GM04504 (cell line): ENCODE measurements at regions not wholly inside any gene's neighbourhood (a gene's known extent, or its start where the extent isn't known, plus 50 kb on each side); places are given as distances from the start of the nearest gene placed in this dataset.

Experiments used
- DNase-seq: peaks from one replicate; pipeline ENCODE4 v3.0.0-alpha.2; 2012; ENCODE audit warnings: low read depth

DNA sequence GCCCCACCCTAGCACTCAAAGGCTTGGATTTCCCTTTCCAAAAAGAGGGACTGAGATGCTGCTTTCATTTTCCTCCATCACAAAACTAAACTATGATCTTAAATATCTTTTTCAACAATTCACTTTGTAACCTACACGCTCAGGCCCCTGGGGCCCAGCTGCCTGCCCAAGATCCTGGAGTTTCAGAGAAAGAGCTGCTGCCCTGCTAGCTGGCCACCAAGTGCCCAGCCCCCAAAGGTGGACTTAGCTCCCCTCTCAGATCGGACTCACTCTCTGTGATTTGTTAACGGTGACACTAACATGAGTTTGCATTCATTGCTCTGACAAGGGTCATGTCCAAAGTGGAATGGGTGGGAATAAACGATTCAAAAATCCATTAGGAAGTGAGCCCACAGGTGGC is 119.6 kb upstream of the SMAD3 start:
- DNase-seq = no peak

DNA sequence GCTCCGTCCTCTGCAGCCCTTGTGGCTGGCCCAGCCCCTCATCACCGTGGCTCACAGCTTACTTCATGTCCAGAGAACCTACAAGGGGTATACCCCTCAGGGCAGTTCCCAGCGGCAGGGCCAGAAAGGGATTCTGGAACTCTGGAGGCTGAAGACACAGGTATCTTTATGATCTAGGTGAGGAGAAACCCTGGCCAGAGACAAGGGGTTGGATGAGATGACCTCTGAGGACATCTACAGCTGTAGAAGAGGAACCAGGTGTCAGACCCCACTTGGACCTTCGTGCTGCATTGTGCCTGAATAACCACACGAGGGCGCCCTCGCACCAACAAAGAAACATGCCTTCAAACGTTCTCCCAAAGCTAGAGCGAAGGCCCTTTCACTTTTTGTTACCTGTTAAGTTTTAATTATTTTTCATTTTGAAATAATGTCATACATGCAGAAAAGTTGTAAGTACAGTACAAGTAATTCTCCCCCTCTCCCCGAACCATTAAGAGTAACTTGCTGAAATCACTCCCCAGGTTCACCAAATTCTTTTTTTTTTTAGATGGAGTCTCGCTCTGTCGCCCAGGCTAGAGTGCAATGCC is 118.7 kb upstream of the SMAD3 start:
- DNase-seq = peak; percentile 41

DNA sequence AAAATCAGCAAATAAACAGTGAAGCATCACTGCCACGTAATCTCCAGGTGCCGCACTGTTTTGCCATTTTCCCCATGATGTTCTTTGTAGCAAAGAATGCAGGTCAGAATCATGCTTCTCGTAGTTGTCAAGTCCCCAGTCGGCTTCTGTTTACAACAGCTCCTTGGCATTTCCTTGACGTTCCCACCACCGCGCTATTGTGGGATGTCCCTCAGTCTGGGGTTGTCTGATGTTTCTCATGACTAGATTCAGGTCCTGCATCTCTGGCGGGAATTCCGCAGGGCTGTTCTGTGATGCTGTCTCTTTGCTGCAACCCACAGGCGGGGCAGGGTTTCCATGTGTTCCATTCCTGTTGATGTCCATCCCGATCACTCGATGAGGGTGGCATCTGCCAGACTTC is 117.9 kb upstream of the SMAD3 start:
- no peak for DNase-seq

DNA sequence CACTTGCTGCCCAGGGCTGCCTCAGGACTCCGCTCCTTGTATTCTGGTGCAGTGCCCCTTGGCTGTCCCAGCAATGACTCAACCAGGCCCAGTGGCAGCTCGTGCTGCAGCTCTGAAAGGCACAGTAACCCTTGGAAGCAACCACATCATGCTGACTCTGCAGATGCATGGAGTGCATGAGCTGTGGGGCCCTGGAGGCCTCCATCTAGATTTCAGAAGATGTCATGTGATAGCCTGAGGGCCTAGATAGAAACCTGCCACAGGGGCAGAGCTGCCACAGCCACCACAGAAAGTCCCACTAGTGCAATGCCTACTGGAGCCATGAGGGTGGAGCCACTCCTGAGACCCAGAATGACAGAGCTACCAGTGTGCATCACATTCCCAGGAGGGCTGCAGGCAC is 117.1 kb upstream of the SMAD3 start:
- no peak for DNase-seq

DNA sequence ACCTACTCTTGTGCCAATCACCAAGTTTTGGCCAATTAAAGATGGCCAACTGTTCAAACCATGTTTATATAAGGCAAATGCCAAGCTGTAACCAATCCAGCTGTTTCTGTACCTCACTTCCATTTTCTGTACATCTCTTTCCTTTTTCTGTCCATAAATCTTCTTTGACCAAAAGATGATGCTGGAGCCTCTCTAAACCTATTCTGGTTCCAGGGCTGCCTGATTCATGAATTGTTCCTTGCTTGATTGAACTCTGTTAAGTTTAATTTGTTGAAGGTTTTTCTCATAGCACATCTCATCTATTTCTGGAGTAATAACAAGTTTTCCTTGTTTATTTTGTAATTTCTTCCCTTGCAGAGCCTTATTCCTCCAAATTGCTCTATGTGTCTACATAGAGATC is 115.3 kb upstream of the SMAD3 start:
- no peak for DNase-seq

DNA sequence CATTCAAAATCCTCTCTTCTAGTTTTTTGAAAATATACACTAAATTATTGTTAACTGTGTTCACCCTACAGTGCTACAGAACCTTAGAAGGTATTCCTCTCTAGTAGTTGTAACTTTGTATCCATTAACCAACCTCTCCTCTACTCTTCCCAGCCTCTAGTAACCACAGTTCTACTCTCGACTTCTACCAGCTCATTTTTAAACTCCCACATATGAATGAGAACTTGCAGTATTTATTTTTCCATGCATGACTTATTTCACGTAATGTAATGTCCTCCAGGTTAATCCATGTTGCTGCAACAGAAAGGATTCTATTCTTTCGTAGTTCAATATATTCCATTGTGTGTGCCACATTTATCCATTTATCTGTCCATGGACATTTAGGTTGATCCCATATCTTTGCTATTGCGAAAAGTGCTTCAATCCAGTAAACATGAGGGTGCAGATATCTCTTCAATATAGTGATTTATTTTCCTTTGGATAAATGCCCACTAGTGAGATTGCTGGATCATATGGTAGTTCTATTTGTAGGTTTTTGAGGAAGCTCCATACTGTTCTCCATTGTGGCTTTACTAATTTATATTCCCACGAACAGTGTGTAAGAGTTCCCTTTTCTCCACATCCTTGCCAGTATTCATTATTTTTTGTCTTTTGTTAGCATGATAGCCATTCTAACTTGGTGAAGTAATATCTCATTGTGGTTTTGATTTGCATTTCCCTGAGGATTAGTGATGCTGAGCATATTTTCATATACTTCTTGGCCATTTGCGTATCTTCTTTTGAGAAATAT is 113.7 kb upstream of the SMAD3 start:
- no peak for DNase-seq

DNA sequence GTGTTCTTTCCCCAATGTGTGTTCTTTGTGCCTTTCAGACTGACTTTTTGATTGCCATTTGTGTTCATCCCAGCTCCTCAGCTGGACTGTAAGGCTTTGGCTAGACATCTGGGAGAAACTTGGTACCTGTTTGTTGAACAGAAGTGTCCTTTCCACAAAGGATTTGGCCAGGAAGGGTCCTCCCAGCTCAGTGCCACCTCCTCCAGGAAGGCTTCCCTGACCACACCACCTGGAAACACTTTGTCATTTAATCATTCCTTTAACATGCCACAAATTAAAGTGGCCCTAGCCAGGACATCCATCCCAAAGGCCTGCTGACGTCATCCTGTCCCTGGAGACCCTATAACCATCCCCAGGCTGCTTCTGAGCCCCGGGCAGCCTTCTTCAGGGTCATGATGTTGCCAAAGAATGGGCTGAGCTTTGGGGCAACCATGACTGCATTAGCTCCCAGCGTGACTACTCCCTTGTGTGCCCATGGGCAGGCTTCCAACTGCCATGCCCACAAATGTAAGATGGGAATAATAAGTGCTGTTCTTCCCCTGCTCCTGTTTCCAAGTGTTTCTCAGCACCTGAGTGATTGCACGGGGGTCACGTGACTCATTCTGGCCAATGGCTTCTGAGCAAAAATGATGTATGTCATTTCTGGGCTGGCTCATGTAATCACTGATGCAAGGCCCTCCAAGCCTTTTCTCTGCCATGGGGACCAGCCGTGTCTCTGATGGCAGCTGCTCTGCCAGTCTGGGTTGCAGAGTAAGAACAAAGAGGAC is 112.5 kb upstream of the SMAD3 start:
- no peak for DNase-seq

DNA sequence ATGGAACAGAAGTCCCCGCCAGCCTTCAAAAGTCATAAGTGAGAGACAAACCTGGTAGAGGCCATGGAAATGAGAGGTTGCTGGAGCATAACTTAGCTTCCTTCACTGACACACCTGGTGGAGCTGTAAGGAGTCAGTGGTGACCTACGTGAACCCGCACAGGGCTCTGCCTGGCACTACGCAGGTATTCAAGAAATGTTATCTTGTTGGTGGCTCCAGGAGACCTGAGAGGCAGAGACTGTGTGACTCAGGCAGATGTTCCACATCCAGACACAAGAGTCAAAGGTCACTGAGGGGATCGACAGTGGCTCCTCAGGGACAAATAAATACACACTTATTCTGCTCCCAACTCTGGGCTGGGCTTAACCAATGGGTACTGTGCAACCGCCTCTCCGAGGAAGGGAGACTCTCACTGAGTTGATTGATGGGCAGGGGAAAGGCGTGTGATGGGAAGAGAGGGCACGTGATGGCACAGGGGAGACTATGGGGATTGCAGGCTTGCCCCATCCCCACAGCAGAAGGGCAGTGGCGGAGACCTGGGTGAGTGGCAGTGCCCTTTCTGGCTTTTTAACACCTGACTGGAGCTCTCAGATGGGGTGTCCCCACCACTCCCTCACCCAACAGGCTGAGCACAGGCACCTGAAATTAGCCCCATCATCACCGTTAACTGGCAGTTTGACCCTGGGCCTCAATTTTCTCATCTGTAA is 111.7 kb upstream of the SMAD3 start:
- DNase-seq = no peak

DNA sequence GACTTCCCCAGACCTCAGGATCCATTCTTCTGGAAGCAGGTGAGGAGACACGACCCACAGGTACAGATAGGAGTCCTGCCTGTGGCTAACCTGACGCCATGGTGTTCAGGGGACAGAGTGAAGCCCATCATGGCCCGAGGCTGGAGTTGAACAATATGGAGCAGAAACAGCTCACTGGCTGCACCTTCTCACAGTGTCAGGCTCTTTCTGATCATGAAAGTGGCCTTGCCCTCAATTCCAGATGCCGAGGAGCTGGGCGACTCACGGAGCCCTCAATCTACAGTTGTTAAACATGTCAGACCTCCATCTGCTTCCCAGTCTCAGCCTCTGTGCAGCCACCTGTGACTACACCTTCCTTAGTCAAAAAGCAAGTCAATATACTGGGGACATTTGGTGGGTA is 110.8 kb upstream of the SMAD3 start:
- DNase-seq = no peak

DNA sequence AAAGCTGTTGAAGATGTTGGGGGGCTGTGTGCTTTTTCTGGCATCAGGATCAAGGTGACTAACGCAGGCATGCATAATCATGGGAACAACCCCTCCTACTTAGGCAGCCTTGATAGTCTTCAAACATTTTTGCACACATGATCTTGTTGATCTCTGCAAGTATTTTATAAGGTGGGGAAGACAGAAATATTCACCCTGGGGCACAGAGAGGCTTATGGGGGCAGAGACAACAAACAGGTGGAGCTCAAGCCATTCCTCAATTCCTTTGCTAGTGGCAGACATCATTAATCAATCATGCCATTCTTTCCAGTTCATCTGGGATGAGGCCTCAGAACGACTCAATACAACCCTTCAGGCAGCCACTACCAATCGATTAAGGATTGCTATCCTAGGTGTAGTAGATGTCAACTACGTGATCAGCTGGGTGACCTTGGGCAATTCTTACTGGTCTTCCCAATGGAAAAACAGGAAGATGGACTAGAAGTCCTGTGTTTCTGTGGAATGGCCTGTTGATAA is 110.3 kb upstream of the SMAD3 start:
- no peak for DNase-seq

DNA sequence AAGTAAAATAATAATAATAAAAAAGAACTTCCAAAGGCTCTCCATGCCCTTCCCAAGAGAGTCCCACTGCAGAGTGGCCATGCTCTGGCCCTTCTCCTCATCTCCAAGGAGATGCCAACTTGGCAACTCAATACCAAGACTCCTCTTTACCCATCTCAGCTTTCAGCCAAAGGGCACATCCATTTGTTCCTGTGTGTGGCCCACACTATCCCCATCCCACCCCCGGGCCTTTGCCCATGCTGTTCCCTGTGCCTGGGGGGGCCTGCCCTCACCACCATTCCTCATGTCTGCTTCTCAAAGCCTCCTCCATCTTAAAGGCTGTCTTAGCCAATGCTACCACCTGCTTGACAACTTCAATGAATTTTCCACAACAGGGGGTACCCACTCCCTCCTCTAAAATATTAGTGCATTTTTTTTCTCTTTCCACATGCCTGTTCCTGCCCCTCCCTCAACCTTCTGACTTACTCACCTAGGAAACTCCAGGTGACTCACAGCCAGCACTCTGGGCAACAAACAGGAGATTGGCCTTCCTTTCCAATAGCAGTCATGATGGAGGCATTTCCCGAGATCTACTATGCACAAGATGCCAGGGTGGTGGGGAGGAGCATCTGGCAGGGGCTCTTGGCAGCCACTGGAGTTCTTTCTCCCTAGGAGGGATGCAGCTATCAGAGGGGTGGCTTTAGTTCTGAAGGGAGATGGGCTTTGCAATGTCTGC is 109.4 kb upstream of the SMAD3 start:
- no peak for DNase-seq

DNA sequence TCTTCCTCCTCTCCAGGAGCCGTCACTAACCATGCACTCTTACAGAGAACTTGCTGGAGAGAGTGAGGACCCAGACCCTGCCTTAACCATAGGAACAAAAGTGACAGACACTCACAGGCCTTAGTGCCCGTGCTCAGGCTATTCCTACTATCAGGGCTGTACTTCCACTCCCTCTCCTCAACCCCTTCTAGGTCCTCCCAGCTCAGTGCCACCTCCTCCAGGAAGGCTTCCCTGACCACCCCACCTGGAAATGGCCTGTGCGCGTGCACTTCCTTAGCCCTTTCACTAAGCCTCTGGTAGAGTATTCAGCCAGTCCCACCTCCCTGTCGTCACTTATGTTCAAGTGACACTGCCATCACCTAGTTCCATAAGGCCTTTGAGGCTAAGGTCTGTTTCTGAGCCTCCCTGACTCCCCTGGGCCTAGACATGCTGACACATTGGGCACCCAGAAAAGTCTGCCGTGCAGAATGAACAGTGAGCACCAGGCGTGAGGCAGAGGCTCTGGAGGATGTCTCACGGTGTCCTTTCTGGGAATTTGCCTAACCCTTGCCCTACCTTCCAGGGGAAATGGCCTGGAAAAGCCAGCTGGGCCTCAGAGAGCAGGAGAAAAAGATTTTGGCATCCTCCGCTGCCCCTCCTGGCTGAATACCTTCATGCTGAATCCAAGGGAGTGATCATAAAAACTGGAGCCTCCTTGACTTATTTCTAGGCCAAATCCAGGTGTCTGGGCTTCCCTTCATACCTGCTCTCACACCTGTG is 108.6 kb upstream of the SMAD3 start:
- no peak for DNase-seq

DNA sequence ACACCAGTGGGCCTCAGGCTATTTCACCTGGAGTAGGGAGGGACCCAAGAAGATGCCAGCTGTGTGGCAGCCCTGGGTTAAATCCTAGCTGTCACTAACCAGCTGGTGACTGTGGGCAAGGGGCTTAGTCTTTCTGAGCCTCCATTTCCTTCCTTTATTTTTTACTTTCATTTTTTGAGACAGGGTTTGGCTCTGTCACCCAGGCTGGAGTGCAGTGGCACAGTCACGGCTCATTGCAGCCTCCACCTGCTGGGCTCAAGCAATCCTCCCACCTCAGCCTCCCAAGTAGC is 108.0 kb upstream of the SMAD3 start:
- no peak for DNase-seq

DNA sequence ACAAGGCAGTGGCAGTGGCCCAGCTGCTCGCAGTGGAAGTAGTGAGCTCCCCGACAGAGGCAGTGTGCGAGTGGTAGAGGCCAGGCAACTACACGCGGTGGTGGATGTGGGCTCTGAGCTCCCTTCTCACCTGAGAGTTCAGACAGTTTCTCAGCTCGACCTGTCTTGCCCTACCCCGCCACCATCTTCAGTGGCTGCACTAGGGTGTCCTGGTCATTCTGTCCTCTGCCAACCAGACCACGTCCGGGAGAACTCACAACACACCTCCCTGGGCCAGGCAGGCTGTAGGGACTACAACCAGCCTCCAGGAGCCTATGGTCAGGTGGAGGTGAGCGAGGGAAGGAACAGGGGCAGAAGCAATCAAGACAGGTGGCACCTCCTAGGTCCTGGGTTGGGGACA is 106.3 kb upstream of the SMAD3 start:
- DNase-seq = no peak

DNA sequence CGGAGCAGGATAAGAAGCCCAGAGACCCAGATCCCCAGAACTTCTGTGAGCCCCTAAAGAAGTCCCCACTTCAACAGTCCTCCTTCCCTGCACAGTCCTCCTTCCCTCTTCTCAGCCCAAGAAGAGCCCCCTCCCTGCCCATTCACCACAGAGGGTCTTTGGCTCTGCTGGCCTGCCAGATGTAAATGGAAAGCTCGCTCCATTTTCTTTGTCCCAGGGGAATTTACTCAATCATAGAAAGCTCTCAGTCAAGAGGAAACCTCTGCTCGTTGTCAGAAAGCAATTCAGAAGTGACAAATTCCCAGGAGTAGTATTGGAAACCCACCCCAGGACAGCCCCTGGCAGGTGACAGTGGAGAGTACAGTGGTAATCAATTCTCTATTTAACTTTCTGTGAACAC is 105.5 kb upstream of the SMAD3 start:
- no peak for DNase-seq

DNA sequence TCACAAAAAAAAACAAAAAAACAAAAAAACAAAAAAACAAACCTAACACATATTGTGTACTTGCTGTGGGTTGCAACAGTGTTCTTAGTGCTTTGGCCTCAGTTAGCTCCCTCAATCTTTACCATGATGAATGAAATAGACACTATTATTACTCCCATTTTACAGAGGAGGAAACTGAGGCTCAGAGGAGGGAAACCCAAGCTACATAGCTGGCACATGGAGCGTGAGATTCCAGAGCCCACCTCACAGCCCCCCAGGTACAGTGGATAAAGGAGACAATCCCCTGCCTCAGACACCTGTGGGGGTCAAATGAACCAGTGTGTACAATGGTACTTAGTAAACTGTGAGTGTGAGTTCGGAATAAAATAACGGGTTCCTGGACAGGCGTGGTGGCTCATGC is 104.9 kb upstream of the SMAD3 start:
- DNase-seq = no peak

DNA sequence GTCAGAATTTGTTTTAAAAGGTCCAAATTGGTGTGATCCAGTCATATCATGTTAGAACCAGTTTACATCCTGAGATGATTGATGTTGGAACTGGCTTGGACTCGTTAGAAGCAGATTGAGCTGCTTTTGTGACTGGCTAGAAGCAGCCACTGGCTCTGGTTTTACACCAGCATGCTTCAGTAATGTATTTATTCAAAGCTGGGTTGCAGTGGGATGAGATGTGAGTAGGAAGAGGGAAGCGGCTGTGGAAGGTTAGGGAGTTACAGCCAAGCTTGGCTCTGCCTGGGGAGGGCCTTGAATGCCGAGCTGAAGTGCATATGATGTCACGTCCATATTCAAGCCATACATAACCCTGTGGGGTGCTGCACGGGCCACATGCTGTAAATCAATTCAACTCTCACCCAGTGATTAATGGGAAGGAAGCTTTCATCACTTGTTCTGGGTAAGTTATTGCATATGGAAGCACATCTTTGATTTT is 104.0 kb upstream of the SMAD3 start:
- DNase-seq = no peak

DNA sequence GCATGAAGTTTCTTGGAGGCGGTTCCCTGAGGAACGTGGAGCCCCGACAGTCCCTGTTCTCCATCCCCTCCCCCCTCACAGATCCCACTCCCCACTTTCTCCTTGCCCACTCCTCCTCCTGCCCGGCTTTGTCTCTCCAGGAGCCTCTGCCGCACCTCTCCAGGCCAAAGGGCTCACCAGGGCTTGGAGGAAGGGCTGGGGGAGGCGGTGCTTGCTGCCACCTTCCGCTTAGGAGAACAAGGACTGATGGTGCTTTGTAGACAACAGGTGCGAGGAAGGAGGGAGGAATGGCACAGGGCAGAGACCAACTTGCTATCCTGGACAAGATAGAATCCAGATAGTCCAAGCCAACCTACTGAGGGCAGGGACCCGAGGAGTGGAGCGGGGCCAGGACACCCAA is 103.5 kb upstream of the SMAD3 start:
- DNase-seq = no peak

DNA sequence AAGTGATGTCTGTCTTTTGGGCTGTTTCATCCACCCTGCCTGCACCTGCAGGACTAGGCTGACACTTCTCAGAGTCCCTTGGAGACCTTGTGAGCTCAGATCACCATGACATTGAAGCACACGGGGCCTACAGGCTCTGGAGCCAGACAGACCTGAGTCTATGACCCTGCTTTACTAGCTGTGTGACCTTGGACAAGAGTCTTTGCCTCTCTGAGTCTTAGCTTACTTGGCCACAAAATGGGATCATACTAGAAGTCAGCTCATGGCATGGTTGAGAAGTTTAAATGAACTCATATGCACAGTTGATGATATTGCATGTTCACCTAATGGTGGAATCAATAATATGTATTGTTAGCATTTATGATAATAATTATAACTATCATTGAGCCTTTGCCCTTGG is 102.9 kb upstream of the SMAD3 start:
- no peak for DNase-seq

DNA sequence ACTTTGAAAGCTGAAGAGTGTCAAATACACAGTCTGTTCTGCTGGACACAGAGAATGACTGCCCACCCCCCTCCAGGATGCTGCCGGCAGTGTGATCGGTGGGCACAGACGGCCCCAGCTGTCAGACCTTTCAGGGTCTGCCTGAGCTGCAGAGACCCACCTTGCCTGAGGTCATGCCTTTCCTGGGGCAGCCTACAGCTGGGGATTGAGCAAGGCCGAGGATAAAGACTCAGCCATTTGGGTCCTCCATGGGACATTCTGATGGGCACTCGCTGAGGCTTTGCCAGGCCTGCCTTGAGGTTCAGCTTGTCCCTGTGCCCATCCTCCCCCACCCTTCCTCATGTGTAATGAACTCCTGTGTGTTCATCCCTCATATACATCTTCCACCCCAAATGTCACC is 102.3 kb upstream of the SMAD3 start:
- no peak for DNase-seq

DNA sequence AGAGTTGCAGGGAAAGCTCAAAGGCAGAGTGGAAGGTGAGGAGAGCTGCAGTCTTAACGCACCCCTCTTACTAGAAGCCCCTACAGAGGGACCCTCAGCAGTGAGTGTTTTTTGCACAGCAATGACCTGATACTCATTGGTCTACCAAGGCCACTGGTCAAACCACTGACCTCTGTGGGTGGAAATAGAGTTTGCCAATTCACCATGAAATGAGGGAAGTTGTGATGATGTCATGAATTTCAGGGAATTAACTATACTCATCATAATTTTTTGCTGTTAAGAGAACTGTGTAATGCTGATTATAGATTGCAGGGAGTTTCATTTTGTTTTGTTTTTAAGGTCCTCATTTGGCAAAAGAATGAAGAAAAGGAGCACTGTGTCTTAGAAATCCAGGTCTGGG is 101.7 kb upstream of the SMAD3 start:
- no peak for DNase-seq
